ENCODE measurements at regions not wholly inside any gene's neighbourhood (a gene's known extent, or its start where the extent isn't known, plus 50 kb on each side); places are given as distances from the start of the nearest gene placed in this dataset.
A peak's percentile ranks its signal among the peaks of the same experiment; 100 is the strongest.

- no peak for DNase-seq (ENCODE audit: low read depth, low spot score)
- H3K27me3 Mint-ChIP-seq (ENCODE audit: low read depth), result no peaks in the 10 kb centered on the region
- peaks cover 13% of the 10 kb centered on the region for H3K9me3 Mint-ChIP-seq
- no peak overlapping the region for H3K4me3 Mint-ChIP-seq
- H3K36me3 Mint-ChIP-seq (ENCODE audit: low read depth), result peaks cover 14% of the 10 kb centered on the region
- no peak for TF ChIP-seq CTCF (conservative IDR thresholded peaks at IDR 0.05)
- H3K4me1 Mint-ChIP-seq, result peaks cover 33% of the 10 kb centered on the region
- H3K27ac Mint-ChIP-seq (ENCODE audit: unreplicated experiment), result no peak overlapping the region
Measured at GRCh38 chr13:79772811-79773210, 291.9 kb downstream of the NDFIP2 start.

GRCh38 chr13:79771493-79771892 is 290.5 kb downstream of the NDFIP2 start:
- Mint-ChIP-seq H3K4me3 (no peak overlapping the region), H3K27ac (ENCODE audit: unreplicated experiment) (no peak overlapping the region), H3K4me1 (peaks cover 26% of the 10 kb centered on the region), H3K36me3 (ENCODE audit: low read depth) (peaks cover 11% of the 10 kb centered on the region), H3K27me3 (ENCODE audit: low read depth) (no peaks in the 10 kb centered on the region), H3K9me3 (peaks cover 13% of the 10 kb centered on the region)
- DNase-seq (ENCODE audit: low read depth, low spot score), result no peak
- TF ChIP-seq CTCF (conservative IDR thresholded peaks at IDR 0.05), result no peak

- no peak for DNase-seq (ENCODE audit: low read depth, low spot score)
- H3K27ac Mint-ChIP-seq (ENCODE audit: unreplicated experiment), result no peak overlapping the region
- H3K4me1 Mint-ChIP-seq, result peaks cover 16% of the 10 kb centered on the region
- peaks cover 11% of the 10 kb centered on the region for H3K36me3 Mint-ChIP-seq (ENCODE audit: low read depth)
- H3K27me3 Mint-ChIP-seq (ENCODE audit: low read depth), result no peaks in the 10 kb centered on the region
- peaks cover 13% of the 10 kb centered on the region for H3K9me3 Mint-ChIP-seq
- no peak for TF ChIP-seq CTCF (conservative IDR thresholded peaks at IDR 0.05)
- no peak overlapping the region for H3K4me3 Mint-ChIP-seq
Measured at GRCh38 chr13:79770056-79770455, 289.1 kb downstream of the NDFIP2 start.

GRCh38 chr13:79767126-79767525 is 286.2 kb downstream of the NDFIP2 start:
- Mint-ChIP-seq H3K4me1 (peaks cover 11% of the 10 kb centered on the region), H3K9me3 (peaks cover 8% of the 10 kb centered on the region), H3K27ac (ENCODE audit: unreplicated experiment) (no peak overlapping the region), H3K27me3 (ENCODE audit: low read depth) (no peaks in the 10 kb centered on the region), H3K4me3 (no peak overlapping the region), H3K36me3 (ENCODE audit: low read depth) (peaks cover 6% of the 10 kb centered on the region)
- no peak for DNase-seq (ENCODE audit: low read depth, low spot score)
- no peak for TF ChIP-seq CTCF (conservative IDR thresholded peaks at IDR 0.05)

GRCh38 chr13:79765331-79765730 is 284.4 kb downstream of the NDFIP2 start:
- no peak for TF ChIP-seq CTCF (conservative IDR thresholded peaks at IDR 0.05)
- no peak for DNase-seq (ENCODE audit: low read depth, low spot score)
- Mint-ChIP-seq H3K36me3 (ENCODE audit: low read depth) (peaks cover 6% of the 10 kb centered on the region), H3K4me1 (peaks cover 11% of the 10 kb centered on the region), H3K27me3 (ENCODE audit: low read depth) (no peaks in the 10 kb centered on the region), H3K27ac (ENCODE audit: unreplicated experiment) (peak overlapping the region; percentile 44), H3K9me3 (peaks cover 3% of the 10 kb centered on the region), H3K4me3 (no peak overlapping the region)

Data from neural crest cell (in vitro differentiated cells).